ENCODE measurements at regions not wholly inside any gene's neighbourhood (a gene's known extent, or its start where the extent isn't known, plus 50 kb on each side); places are given as distances from the start of the nearest gene placed in this dataset.

DNA sequence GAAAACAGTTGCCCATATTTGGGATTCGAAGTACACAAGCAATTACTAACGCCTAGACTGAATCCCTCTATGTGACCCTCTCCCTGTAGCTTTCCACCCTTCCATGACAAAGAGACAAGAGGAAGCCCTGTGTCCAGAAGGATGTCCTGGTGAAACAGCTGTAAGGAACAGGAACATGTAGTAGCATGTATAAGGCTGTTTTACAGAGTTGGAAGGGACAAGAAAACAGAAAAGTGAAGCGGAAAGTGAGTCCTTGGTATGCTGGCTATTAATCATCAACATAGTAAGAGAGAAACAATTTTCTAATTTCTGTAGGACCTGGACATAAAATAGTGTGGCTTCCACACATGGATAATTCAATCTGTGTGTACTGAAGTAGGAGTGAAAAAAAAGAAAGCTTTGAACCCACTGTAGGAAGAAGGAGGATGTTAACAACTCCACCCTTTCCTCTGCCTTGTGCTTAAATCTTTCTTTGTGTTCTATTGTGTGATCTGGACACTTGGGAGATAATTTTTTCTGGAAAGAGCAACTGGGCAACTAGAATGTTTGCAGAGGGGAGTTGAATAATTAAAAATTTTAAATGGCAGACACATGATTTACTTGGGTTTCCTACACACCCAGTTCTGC lies 162.3 kb upstream of the ZSWIM2 start:
- Histone ChIP-seq H3K79me2 (ENCODE audit: insufficient read depth, low read length) (no peaks in the 10 kb centered on the region), H2AFZ (ENCODE audit: low read depth, low read length) (no peak overlapping the region), H3K27ac (ENCODE audit: low read depth, low read length) (no peak overlapping the region), H3K36me3 (ENCODE audit: insufficient read depth, low read length) (no peaks in the 10 kb centered on the region), H3K9me3 (ENCODE audit: insufficient read depth, low read depth, low read length) (no peaks in the 10 kb centered on the region), H4K20me1 (ENCODE audit: insufficient read depth, low read length) (no peaks in the 10 kb centered on the region), H3K27me3 (ENCODE audit: insufficient read depth, low read length) (no peaks in the 10 kb centered on the region), H3K4me3 (ENCODE audit: insufficient read depth, low read depth, low read length) (no peak overlapping the region), H3K4me1 (ENCODE audit: insufficient read depth, low read length) (no peaks in the 10 kb centered on the region), H3K9ac (ENCODE audit: low read length) (no peak overlapping the region), H3K4me2 (ENCODE audit: low read length) (no peak overlapping the region)
- Mint-ChIP-seq H3K36me3 (ENCODE audit: low read depth, unreplicated experiment) (no peaks in the 10 kb centered on the region), H3K27ac (ENCODE audit: unreplicated experiment) (no peak overlapping the region), H3K27me3 (ENCODE audit: low read depth, unreplicated experiment) (no peaks in the 10 kb centered on the region), H3K4me1 (ENCODE audit: low read depth, unreplicated experiment) (peaks cover 10% of the 10 kb centered on the region), H3K4me3 (ENCODE audit: unreplicated experiment) (no peak overlapping the region), H3K9me3 (ENCODE audit: unreplicated experiment) (no peaks in the 10 kb centered on the region)
- FAIRE-seq (no peak), DNase-seq (ENCODE audit: low read depth) (no peak)
- TF ChIP-seq, protein P1, sequence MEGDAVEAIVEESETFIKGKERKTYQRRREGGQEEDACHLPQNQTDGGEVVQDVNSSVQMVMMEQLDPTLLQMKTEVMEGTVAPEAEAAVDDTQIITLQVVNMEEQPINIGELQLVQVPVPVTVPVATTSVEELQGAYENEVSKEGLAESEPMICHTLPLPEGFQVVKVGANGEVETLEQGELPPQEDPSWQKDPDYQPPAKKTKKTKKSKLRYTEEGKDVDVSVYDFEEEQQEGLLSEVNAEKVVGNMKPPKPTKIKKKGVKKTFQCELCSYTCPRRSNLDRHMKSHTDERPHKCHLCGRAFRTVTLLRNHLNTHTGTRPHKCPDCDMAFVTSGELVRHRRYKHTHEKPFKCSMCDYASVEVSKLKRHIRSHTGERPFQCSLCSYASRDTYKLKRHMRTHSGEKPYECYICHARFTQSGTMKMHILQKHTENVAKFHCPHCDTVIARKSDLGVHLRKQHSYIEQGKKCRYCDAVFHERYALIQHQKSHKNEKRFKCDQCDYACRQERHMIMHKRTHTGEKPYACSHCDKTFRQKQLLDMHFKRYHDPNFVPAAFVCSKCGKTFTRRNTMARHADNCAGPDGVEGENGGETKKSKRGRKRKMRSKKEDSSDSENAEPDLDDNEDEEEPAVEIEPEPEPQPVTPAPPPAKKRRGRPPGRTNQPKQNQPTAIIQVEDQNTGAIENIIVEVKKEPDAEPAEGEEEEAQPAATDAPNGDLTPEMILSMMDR (IDR thresholded peaks at IDR 0.05; ENCODE audit: insufficient read depth, low read depth, low read length), result no peak
- TF ChIP-seq EZH2 (IDR thresholded peaks at IDR 0.05; ENCODE audit: insufficient read depth, low read length), result no peak

DNA sequence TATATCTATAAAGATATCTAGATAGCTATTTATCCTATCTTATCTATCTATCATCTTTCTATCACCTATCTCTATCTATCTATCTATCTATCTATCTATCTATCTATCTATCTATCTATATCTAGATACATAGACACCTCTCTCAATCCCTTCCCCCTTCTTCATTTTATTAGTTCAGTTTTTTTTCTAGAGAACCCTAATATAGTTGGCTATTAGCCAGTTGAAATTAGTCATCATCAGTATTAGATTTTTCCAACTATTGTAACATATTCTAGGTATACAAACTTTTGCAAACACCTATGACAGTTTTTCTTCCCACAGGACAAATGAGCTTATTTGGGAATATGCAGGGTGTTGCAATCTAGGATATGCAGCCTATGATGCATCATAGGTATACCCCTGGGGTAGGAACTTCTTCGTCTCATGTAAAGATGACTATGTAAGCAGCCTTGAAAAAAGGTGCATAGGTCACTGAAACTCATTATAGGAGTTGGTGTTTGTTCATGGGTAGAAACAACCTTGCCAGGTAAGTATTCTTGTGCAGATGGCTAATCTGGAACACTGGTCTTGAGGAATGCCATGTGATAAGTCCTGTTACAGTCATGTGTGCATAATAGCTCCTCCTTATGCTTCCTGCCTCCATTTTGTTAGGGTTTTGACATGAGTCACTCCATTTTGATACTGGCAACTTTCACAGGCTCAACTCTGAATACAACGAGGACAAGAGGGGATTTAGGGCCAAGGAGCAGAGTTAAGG lies 160.7 kb upstream of the ZSWIM2 start:
- Mint-ChIP-seq H3K36me3 (ENCODE audit: low read depth, unreplicated experiment) (no peaks in the 10 kb centered on the region), H3K4me1 (ENCODE audit: low read depth, unreplicated experiment) (peaks cover 10% of the 10 kb centered on the region), H3K4me3 (ENCODE audit: unreplicated experiment) (no peak overlapping the region), H3K27ac (ENCODE audit: unreplicated experiment) (no peak overlapping the region), H3K27me3 (ENCODE audit: low read depth, unreplicated experiment) (no peaks in the 10 kb centered on the region), H3K9me3 (ENCODE audit: unreplicated experiment) (no peaks in the 10 kb centered on the region)
- Histone ChIP-seq H4K20me1 (ENCODE audit: insufficient read depth, low read length) (no peaks in the 10 kb centered on the region), H3K36me3 (ENCODE audit: insufficient read depth, low read length) (no peaks in the 10 kb centered on the region), H3K4me2 (ENCODE audit: low read length) (no peak overlapping the region), H2AFZ (ENCODE audit: low read depth, low read length) (no peak overlapping the region), H3K79me2 (ENCODE audit: insufficient read depth, low read length) (no peaks in the 10 kb centered on the region), H3K4me1 (ENCODE audit: insufficient read depth, low read length) (no peaks in the 10 kb centered on the region), H3K9ac (ENCODE audit: low read length) (no peak overlapping the region), H3K9me3 (ENCODE audit: insufficient read depth, low read depth, low read length) (no peaks in the 10 kb centered on the region), H3K27me3 (ENCODE audit: insufficient read depth, low read length) (no peaks in the 10 kb centered on the region), H3K4me3 (ENCODE audit: insufficient read depth, low read depth, low read length) (no peak overlapping the region), H3K27ac (ENCODE audit: low read depth, low read length) (no peak overlapping the region)
- FAIRE-seq (no peak), DNase-seq (ENCODE audit: low read depth) (no peak)
- TF ChIP-seq, protein P1 (IDR thresholded peaks at IDR 0.05; ENCODE audit: insufficient read depth, low read depth, low read length), result no peak
- no peak for TF ChIP-seq EZH2 (IDR thresholded peaks at IDR 0.05; ENCODE audit: insufficient read depth, low read length)

DNA sequence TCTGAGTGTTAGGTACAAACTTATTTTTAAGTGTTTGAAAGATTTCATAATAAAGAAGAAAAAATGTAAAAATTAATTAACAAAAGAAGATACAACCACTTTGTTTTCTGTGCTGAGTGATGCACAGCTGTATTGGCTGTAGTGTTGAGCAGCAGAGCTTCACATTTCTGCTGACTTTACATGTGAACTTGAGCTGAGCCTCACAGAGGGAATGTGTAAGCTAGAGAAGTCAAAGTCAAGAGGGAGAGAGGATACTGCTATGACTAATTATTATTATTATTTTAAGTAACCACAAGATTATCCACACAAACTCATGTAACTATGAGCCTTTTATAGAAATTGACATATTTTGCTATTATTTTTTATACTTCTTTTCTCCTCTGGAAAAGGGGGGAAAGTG lies 159.1 kb upstream of the ZSWIM2 start:
- peaks cover 7% of the 10 kb centered on the region for H3K4me1 Mint-ChIP-seq (ENCODE audit: low read depth, unreplicated experiment)
- no peak for FAIRE-seq
- H3K36me3 Mint-ChIP-seq (ENCODE audit: low read depth, unreplicated experiment), result no peaks in the 10 kb centered on the region
- H3K27me3 Mint-ChIP-seq (ENCODE audit: low read depth, unreplicated experiment), result no peaks in the 10 kb centered on the region
- H3K4me2 ChIP-seq (ENCODE audit: low read length), result no peak overlapping the region
- H3K9me3 Mint-ChIP-seq (ENCODE audit: unreplicated experiment), result no peaks in the 10 kb centered on the region
- no peaks in the 10 kb centered on the region for H3K27me3 ChIP-seq (ENCODE audit: insufficient read depth, low read length)
- H3K27ac Mint-ChIP-seq (ENCODE audit: unreplicated experiment), result no peak overlapping the region
- no peaks in the 10 kb centered on the region for H3K9me3 ChIP-seq (ENCODE audit: insufficient read depth, low read depth, low read length)
- H3K9ac ChIP-seq (ENCODE audit: low read length), result no peak overlapping the region
- H3K27ac ChIP-seq (ENCODE audit: low read depth, low read length), result no peak overlapping the region
- H3K4me3 Mint-ChIP-seq (ENCODE audit: unreplicated experiment), result no peak overlapping the region
- H3K4me1 ChIP-seq (ENCODE audit: insufficient read depth, low read length), result no peaks in the 10 kb centered on the region
- TF ChIP-seq EZH2 (IDR thresholded peaks at IDR 0.05; ENCODE audit: insufficient read depth, low read length), result no peak
- TF ChIP-seq, protein P1 (IDR thresholded peaks at IDR 0.05; ENCODE audit: insufficient read depth, low read depth, low read length), result no peak
- DNase-seq (ENCODE audit: low read depth), result peak; percentile 62
- H4K20me1 ChIP-seq (ENCODE audit: insufficient read depth, low read length), result no peaks in the 10 kb centered on the region
- H3K36me3 ChIP-seq (ENCODE audit: insufficient read depth, low read length), result no peaks in the 10 kb centered on the region
- H2AFZ ChIP-seq (ENCODE audit: low read depth, low read length), result no peak overlapping the region
- no peak overlapping the region for H3K4me3 ChIP-seq (ENCODE audit: insufficient read depth, low read depth, low read length)
- H3K79me2 ChIP-seq (ENCODE audit: insufficient read depth, low read length), result no peaks in the 10 kb centered on the region
